Lower leg skin (tissue), 3 donors: ENCODE measurements at regions not wholly inside any gene's neighbourhood (a gene's known extent, or its start where the extent isn't known, plus 50 kb on each side); places are given as distances from the start of the nearest gene placed in this dataset.

Source experiments
- CTCF ChIP-seq, 3 donors: fragments of 450-650 bp; IDR thresholded peaks; one replicate each; pipeline ENCODE4 v1.5.1; 2016; ENCODE audit warnings: antibody characterized with exemption in 3 of 3, mild to moderate bottlenecking in 3 of 3, moderate library complexity in 2 of 3
- POLR2A ChIP-seq, 2 donors: fragments of 450-650 bp; IDR thresholded peaks; one replicate each; pipeline ENCODE4 v1.6.1; 2016 to 2017; ENCODE audit warnings: antibody characterized with exemption in 2 of 2, mild to moderate bottlenecking in 1 of 2, moderate library complexity in 1 of 2

- TF ChIP-seq CTCF (IDR thresholded peaks at IDR 0.05) (no peak), POLR2A (IDR thresholded peaks at IDR 0.05) (no peak)
Observed at GRCh38 chr1:83641796-83642443, 357.0 kb downstream of the TTLL7 start.
